ENCODE measurements at regions not wholly inside any gene's neighbourhood (a gene's known extent, or its start where the extent isn't known, plus 50 kb on each side); places are given as distances from the start of the nearest gene placed in this dataset.

DNA sequence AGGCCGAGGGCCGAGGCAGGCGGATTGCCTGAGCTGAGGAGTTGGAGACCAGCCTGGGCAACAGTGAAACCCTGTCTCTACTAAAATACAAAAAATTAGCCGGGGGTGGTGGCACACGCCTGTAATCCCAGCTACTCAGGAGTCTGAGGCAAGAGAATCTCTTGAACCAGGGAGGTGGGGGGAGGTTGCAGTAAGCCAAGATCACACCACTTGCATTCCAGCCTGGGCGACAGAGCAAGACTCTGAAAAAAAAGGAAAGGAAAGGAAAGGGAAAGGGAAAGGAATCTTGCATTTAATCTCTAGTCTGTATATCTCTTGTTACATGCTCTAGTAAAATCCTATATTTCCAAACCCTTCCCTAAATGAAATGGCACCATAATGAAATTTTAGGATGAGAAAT lies 328.3 kb upstream of the ADGRL2 start:
- H3K9me3 ChIP-seq (ENCODE audit: low read length), result peaks cover 10% of the 10 kb centered on the region
- H3K79me2 ChIP-seq (ENCODE audit: low read length), result no peaks in the 10 kb centered on the region
- DNase-seq, result no peak
- no peak overlapping the region for H3K27ac ChIP-seq (ENCODE audit: low read length)
- no peaks in the 10 kb centered on the region for H4K20me1 ChIP-seq (ENCODE audit: insufficient read depth, low read depth, low read length)
- no peaks in the 10 kb centered on the region for H3K9me2 ChIP-seq (replicated peaks; ENCODE audit: insufficient read depth, low read length)
- no peak overlapping the region for H2AFZ ChIP-seq (ENCODE audit: low read length)
- H3K4me1 ChIP-seq (ENCODE audit: low read length), result no peaks in the 10 kb centered on the region
- no peak overlapping the region for H3K4me3 ChIP-seq (ENCODE audit: low read length)
- H3K27me3 ChIP-seq (ENCODE audit: low read length), result no peaks in the 10 kb centered on the region
- no peak overlapping the region for H3K4me2 ChIP-seq (ENCODE audit: low read depth, low read length, poor library complexity, severe bottlenecking)
- no peaks in the 10 kb centered on the region for H3K36me3 ChIP-seq (ENCODE audit: insufficient read depth, low read length)
- H3K9ac ChIP-seq (ENCODE audit: low read length), result no peak overlapping the region

- H3K4me3 ChIP-seq (ENCODE audit: low read length), result no peak overlapping the region
- DNase-seq, result no peak
- H3K36me3 ChIP-seq (ENCODE audit: insufficient read depth, low read length), result no peaks in the 10 kb centered on the region
- no peaks in the 10 kb centered on the region for H3K9me2 ChIP-seq (replicated peaks; ENCODE audit: insufficient read depth, low read length)
- no peaks in the 10 kb centered on the region for H3K4me1 ChIP-seq (ENCODE audit: low read length)
- H3K4me2 ChIP-seq (ENCODE audit: low read depth, low read length, poor library complexity, severe bottlenecking), result no peak overlapping the region
- no peaks in the 10 kb centered on the region for H4K20me1 ChIP-seq (ENCODE audit: insufficient read depth, low read depth, low read length)
- no peak overlapping the region for H3K9ac ChIP-seq (ENCODE audit: low read length)
- no peaks in the 10 kb centered on the region for H3K79me2 ChIP-seq (ENCODE audit: low read length)
- no peaks in the 10 kb centered on the region for H3K27me3 ChIP-seq (ENCODE audit: low read length)
- H3K9me3 ChIP-seq (ENCODE audit: low read length), result peaks cover 8% of the 10 kb centered on the region
- H2AFZ ChIP-seq (ENCODE audit: low read length), result no peak overlapping the region
- H3K27ac ChIP-seq (ENCODE audit: low read length), result no peak overlapping the region
These were observed 329.5 kb upstream of the ADGRL2 start for GRCh38 chr1:81471255-81471654.

- H3K4me3 ChIP-seq (ENCODE audit: low read length), result no peak overlapping the region
- H3K4me2 ChIP-seq (ENCODE audit: low read depth, low read length, poor library complexity, severe bottlenecking), result no peak overlapping the region
- H2AFZ ChIP-seq (ENCODE audit: low read length), result no peak overlapping the region
- H3K9me2 ChIP-seq (replicated peaks; ENCODE audit: insufficient read depth, low read length), result no peaks in the 10 kb centered on the region
- H3K36me3 ChIP-seq (ENCODE audit: insufficient read depth, low read length), result no peaks in the 10 kb centered on the region
- no peaks in the 10 kb centered on the region for H4K20me1 ChIP-seq (ENCODE audit: insufficient read depth, low read depth, low read length)
- no peaks in the 10 kb centered on the region for H3K27me3 ChIP-seq (ENCODE audit: low read length)
- H3K4me1 ChIP-seq (ENCODE audit: low read length), result no peaks in the 10 kb centered on the region
- H3K9me3 ChIP-seq (ENCODE audit: low read length), result peaks cover 8% of the 10 kb centered on the region
- DNase-seq, result no peak
- H3K27ac ChIP-seq (ENCODE audit: low read length), result no peak overlapping the region
- H3K9ac ChIP-seq (ENCODE audit: low read length), result no peak overlapping the region
- no peaks in the 10 kb centered on the region for H3K79me2 ChIP-seq (ENCODE audit: low read length)
These were observed 330.5 kb upstream of the ADGRL2 start for GRCh38 chr1:81470275-81470674.

- Histone ChIP-seq H3K27me3 (ENCODE audit: low read length) (no peaks in the 10 kb centered on the region), H4K20me1 (ENCODE audit: insufficient read depth, low read depth, low read length) (no peaks in the 10 kb centered on the region), H2AFZ (ENCODE audit: low read length) (no peak overlapping the region), H3K9me2 (replicated peaks; ENCODE audit: insufficient read depth, low read length) (no peaks in the 10 kb centered on the region), H3K9ac (ENCODE audit: low read length) (no peak overlapping the region), H3K79me2 (ENCODE audit: low read length) (no peaks in the 10 kb centered on the region), H3K4me3 (ENCODE audit: low read length) (no peak overlapping the region), H3K4me1 (ENCODE audit: low read length) (no peaks in the 10 kb centered on the region), H3K27ac (ENCODE audit: low read length) (no peak overlapping the region), H3K4me2 (ENCODE audit: low read depth, low read length, poor library complexity, severe bottlenecking) (no peak overlapping the region), H3K9me3 (ENCODE audit: low read length) (peaks cover 12% of the 10 kb centered on the region; the same call in 1 of the 2 replicates), H3K36me3 (ENCODE audit: insufficient read depth, low read length) (no peaks in the 10 kb centered on the region)
- DNase-seq, result no peak
These were observed 333.4 kb upstream of the ADGRL2 start for GRCh38 chr1:81467383-81467782.

- H3K9me3 ChIP-seq (ENCODE audit: low read length), result peaks cover 12% of the 10 kb centered on the region; the same call in 1 of the 2 replicates
- H4K20me1 ChIP-seq (ENCODE audit: insufficient read depth, low read depth, low read length), result no peaks in the 10 kb centered on the region
- H3K4me2 ChIP-seq (ENCODE audit: low read depth, low read length, poor library complexity, severe bottlenecking), result no peak overlapping the region
- DNase-seq, result no peak
- no peaks in the 10 kb centered on the region for H3K27me3 ChIP-seq (ENCODE audit: low read length)
- H2AFZ ChIP-seq (ENCODE audit: low read length), result no peak overlapping the region
- no peaks in the 10 kb centered on the region for H3K79me2 ChIP-seq (ENCODE audit: low read length)
- H3K27ac ChIP-seq (ENCODE audit: low read length), result no peak overlapping the region
- no peaks in the 10 kb centered on the region for H3K4me1 ChIP-seq (ENCODE audit: low read length)
- H3K9me2 ChIP-seq (replicated peaks; ENCODE audit: insufficient read depth, low read length), result no peaks in the 10 kb centered on the region
- H3K36me3 ChIP-seq (ENCODE audit: insufficient read depth, low read length), result no peaks in the 10 kb centered on the region
- no peak overlapping the region for H3K4me3 ChIP-seq (ENCODE audit: low read length)
- H3K9ac ChIP-seq (ENCODE audit: low read length), result no peak overlapping the region
These were observed 333.8 kb upstream of the ADGRL2 start for GRCh38 chr1:81466961-81467360.

- H3K9me2 ChIP-seq (replicated peaks; ENCODE audit: insufficient read depth, low read length), result no peaks in the 10 kb centered on the region
- H3K4me3 ChIP-seq (ENCODE audit: low read length), result no peak overlapping the region
- no peak overlapping the region for H2AFZ ChIP-seq (ENCODE audit: low read length)
- no peaks in the 10 kb centered on the region for H4K20me1 ChIP-seq (ENCODE audit: insufficient read depth, low read depth, low read length)
- no peak overlapping the region for H3K27ac ChIP-seq (ENCODE audit: low read length)
- H3K4me1 ChIP-seq (ENCODE audit: low read length), result no peaks in the 10 kb centered on the region
- no peak overlapping the region for H3K4me2 ChIP-seq (ENCODE audit: low read depth, low read length, poor library complexity, severe bottlenecking)
- H3K36me3 ChIP-seq (ENCODE audit: insufficient read depth, low read length), result no peaks in the 10 kb centered on the region
- H3K79me2 ChIP-seq (ENCODE audit: low read length), result no peaks in the 10 kb centered on the region
- H3K9ac ChIP-seq (ENCODE audit: low read length), result no peak overlapping the region
- no peaks in the 10 kb centered on the region for H3K27me3 ChIP-seq (ENCODE audit: low read length)
- DNase-seq, result no peak
- peaks cover 20% of the 10 kb centered on the region for H3K9me3 ChIP-seq (ENCODE audit: low read length)
These were observed 336.5 kb upstream of the ADGRL2 start for GRCh38 chr1:81463936-81464837.

- H3K27ac ChIP-seq (ENCODE audit: low read length), result no peak overlapping the region
These were observed 341.7 kb upstream of the ADGRL2 start for GRCh38 chr1:81459043-81459442.

GRCh38 chr1:81458186-81458585 lies 342.5 kb upstream of the ADGRL2 start:
- Histone ChIP-seq H3K9ac (ENCODE audit: low read length) (no peak overlapping the region), H3K27ac (ENCODE audit: low read length) (no peak overlapping the region), H3K27me3 (ENCODE audit: low read length) (no peaks in the 10 kb centered on the region), H3K4me3 (ENCODE audit: low read length) (no peak overlapping the region), H3K79me2 (ENCODE audit: low read length) (no peaks in the 10 kb centered on the region), H4K20me1 (ENCODE audit: insufficient read depth, low read depth, low read length) (no peaks in the 10 kb centered on the region), H3K9me2 (replicated peaks; ENCODE audit: insufficient read depth, low read length) (no peaks in the 10 kb centered on the region), H3K9me3 (ENCODE audit: low read length) (peaks cover 17% of the 10 kb centered on the region), H2AFZ (ENCODE audit: low read length) (no peak overlapping the region), H3K36me3 (ENCODE audit: insufficient read depth, low read length) (no peaks in the 10 kb centered on the region), H3K4me1 (ENCODE audit: low read length) (no peaks in the 10 kb centered on the region), H3K4me2 (ENCODE audit: low read depth, low read length, poor library complexity, severe bottlenecking) (no peak overlapping the region)
- no peak for DNase-seq

More at GRCh38 chr1:81459043-81459442, 341.7 kb upstream of the ADGRL2 start:
- Histone ChIP-seq H3K4me2 (ENCODE audit: low read depth, low read length, poor library complexity, severe bottlenecking) (no peak overlapping the region), H3K9me2 (replicated peaks; ENCODE audit: insufficient read depth, low read length) (no peaks in the 10 kb centered on the region), H2AFZ (ENCODE audit: low read length) (no peak overlapping the region), H3K27me3 (ENCODE audit: low read length) (no peaks in the 10 kb centered on the region), H3K4me3 (ENCODE audit: low read length) (no peak overlapping the region), H3K4me1 (ENCODE audit: low read length) (no peaks in the 10 kb centered on the region), H3K9me3 (ENCODE audit: low read length) (peaks cover 18% of the 10 kb centered on the region), H4K20me1 (ENCODE audit: insufficient read depth, low read depth, low read length) (no peaks in the 10 kb centered on the region), H3K36me3 (ENCODE audit: insufficient read depth, low read length) (no peaks in the 10 kb centered on the region), H3K79me2 (ENCODE audit: low read length) (no peaks in the 10 kb centered on the region), H3K9ac (ENCODE audit: low read length) (no peak overlapping the region)
- no peak for DNase-seq
